HG02938 (cell line): ENCODE measurements at regions not wholly inside any gene's neighbourhood (a gene's known extent, or its start where the extent isn't known, plus 50 kb on each side); places are given as distances from the start of the nearest gene placed in this dataset.
"Not testable (repeated sequence)": the region's sequence is repeated elsewhere in the genome, so short reads cannot be mapped to it uniquely, and the experiment has no call there.

Source experiments
- ATAC-seq: cut with Tn5 transposase; IDR thresholded peaks from one replicate; pipeline ENCODE4 v1.9.1; 2021; ENCODE audit warnings: mild to moderate bottlenecking, moderate library complexity; ENCODE audit not compliant: unreplicated experiment

GRCh38 chr4:180966312-180966711 is 1276.9 kb upstream of the TENM3 start:
- ATAC-seq: no peak

GRCh38 chr4:180967936-180968335 is 1275.3 kb upstream of the TENM3 start:
- no peak for ATAC-seq

- no peak for ATAC-seq
These were observed 1269.3 kb upstream of the TENM3 start for GRCh38 chr4:180973894-180974293.

GRCh38 chr4:180990931-180991330 is 1252.3 kb upstream of the TENM3 start:
- ATAC-seq: no peak

GRCh38 chr4:180993244-180993836 is 1249.9 kb upstream of the TENM3 start:
- ATAC-seq: no peak

- ATAC-seq: no peak
These were observed 1248.5 kb upstream of the TENM3 start for GRCh38 chr4:180994722-180995121.

- ATAC-seq: no peak
These were observed 1244.0 kb upstream of the TENM3 start for GRCh38 chr4:180999217-180999616.

- no peak for ATAC-seq
These were observed 1239.1 kb upstream of the TENM3 start for GRCh38 chr4:181004056-181004455.

- ATAC-seq: no peak
These were observed 1236.5 kb upstream of the TENM3 start for GRCh38 chr4:181006499-181007260.

GRCh38 chr4:181007751-181008150 is 1235.5 kb upstream of the TENM3 start:
- ATAC-seq: no peak

- ATAC-seq: no peak
These were observed 1235.0 kb upstream of the TENM3 start for GRCh38 chr4:181008164-181008563.

GRCh38 chr4:181013162-181013561 is 1230.0 kb upstream of the TENM3 start:
- ATAC-seq: no peak

GRCh38 chr4:181017038-181017437 is 1226.2 kb upstream of the TENM3 start:
- no peak for ATAC-seq

GRCh38 chr4:181018472-181018871 is 1224.7 kb upstream of the TENM3 start:
- no peak for ATAC-seq

- no peak for ATAC-seq
These were observed 1224.3 kb upstream of the TENM3 start for GRCh38 chr4:181018913-181019312.

- no peak for ATAC-seq
These were observed 1222.7 kb upstream of the TENM3 start for GRCh38 chr4:181020456-181020855.

GRCh38 chr4:181021213-181021612 is 1222.0 kb upstream of the TENM3 start:
- ATAC-seq: no peak

- not testable (repeated sequence) for ATAC-seq
These were observed 1212.9 kb upstream of the TENM3 start for GRCh38 chr4:181030135-181030921.

- no peak for ATAC-seq
These were observed 1212.2 kb upstream of the TENM3 start for GRCh38 chr4:181030961-181031360.

- ATAC-seq: no peak
These were observed 1199.7 kb upstream of the TENM3 start for GRCh38 chr4:181043486-181043885.

GRCh38 chr4:181046809-181047208 is 1196.4 kb upstream of the TENM3 start:
- no peak for ATAC-seq

GRCh38 chr4:181051931-181052330 is 1191.3 kb upstream of the TENM3 start:
- ATAC-seq: no peak
